Activated naive CD4-positive, alpha-beta T cell treated with anti-CD3 and anti-CD28 coated beads for 36 hours (primary cell): ENCODE measurements at regions not wholly inside any gene's neighbourhood (a gene's known extent, or its start where the extent isn't known, plus 50 kb on each side); places are given as distances from the start of the nearest gene placed in this dataset.
A peak's percentile ranks its signal among the peaks of the same experiment; 100 is the strongest.

ENCODE experiments used
- CTCF ChIA-PET: fragments of 350-600 bp; sonication (Branson Sonifier 250); formaldehyde crosslinking; loops from one replicate; lab custom pipeline; 2021; ENCODE audit warnings: antibody characterized with exemption; lab: Charles Lee
- DNase-seq: peaks from one replicate; pipeline ENCODE4 v3.0.0-alpha.2; 2020
- H3K27ac Mint-ChIP-seq: one replicate; pipeline ENCODE4 v1.8.0; 2021; ENCODE audit warnings: mild to moderate bottlenecking, mixed read lengths
- H3K27me3 Mint-ChIP-seq: one replicate; pipeline ENCODE4 v1.8.0; 2021; ENCODE audit warnings: low read depth, mixed read lengths
- H3K36me3 Mint-ChIP-seq: one replicate; pipeline ENCODE4 v1.8.0; 2021; ENCODE audit warnings: low read depth, mixed read lengths
- H3K4me1 Mint-ChIP-seq: one replicate; pipeline ENCODE4 v1.8.0; 2021; ENCODE audit warnings: low read depth, mixed read lengths
- H3K4me3 Mint-ChIP-seq: one replicate; pipeline ENCODE4 v1.8.0; 2021; ENCODE audit warnings: mild to moderate bottlenecking, moderate library complexity, mixed read lengths
- H3K9me3 Mint-ChIP-seq: one replicate; pipeline ENCODE4 v1.8.0; 2021; ENCODE audit warnings: mixed read lengths
- intact Hi-C: fragments of 100-400 bp; cut with micrococcal nuclease; formaldehyde crosslinking; loops from one replicate; pipeline ENCODE4 v1.15.1; 2023

DNA sequence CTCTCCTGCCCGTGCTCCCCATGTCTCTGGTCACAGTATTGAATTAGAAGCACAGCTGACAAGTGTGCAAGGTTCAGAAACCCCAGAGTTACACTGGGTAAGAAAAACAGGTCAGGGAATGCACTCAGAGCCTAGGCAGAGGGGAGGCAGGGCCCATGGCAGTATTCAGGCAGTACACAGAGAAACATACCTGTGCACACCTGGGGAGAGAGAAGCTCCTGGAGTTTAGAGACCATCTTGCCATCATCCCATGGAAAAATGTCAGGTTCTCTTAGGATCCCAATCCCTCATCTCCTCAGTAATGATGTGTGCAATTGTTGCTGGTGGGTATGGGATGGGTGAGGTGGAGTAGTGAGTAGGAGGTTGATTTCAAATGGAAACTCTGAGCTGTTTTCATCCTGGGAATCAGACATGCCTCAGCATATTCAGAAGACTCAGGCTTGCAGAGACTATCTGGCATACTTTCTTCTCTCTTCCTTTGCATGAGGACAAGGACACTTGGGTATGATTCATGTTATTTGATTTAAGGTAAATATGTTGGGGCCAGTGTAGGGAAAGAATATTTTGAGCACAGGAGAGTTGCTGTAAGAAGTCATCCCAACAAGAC lies 228.5 kb downstream of the ESM1 start:
- H3K36me3 Mint-ChIP-seq: no peaks in the 10 kb centered on the region
- no peak overlapping the region for H3K4me3 Mint-ChIP-seq
- H3K9me3 Mint-ChIP-seq: no peaks in the 10 kb centered on the region
- CTCF ChIA-PET: interaction anchor here (0.5 to 1.6 kb wide), 3 partner anchors 14 to 268 kb away, joined by 3 to 4 read pairs (median 4); no protein-coding TSS in a partner anchor
- H3K27ac Mint-ChIP-seq: no peak overlapping the region
- intact Hi-C loops: no loop called here
- DNase-seq: no peak
- H3K4me1 Mint-ChIP-seq: peaks cover 21% of the 10 kb centered on the region
- no peaks in the 10 kb centered on the region for H3K27me3 Mint-ChIP-seq

DNA sequence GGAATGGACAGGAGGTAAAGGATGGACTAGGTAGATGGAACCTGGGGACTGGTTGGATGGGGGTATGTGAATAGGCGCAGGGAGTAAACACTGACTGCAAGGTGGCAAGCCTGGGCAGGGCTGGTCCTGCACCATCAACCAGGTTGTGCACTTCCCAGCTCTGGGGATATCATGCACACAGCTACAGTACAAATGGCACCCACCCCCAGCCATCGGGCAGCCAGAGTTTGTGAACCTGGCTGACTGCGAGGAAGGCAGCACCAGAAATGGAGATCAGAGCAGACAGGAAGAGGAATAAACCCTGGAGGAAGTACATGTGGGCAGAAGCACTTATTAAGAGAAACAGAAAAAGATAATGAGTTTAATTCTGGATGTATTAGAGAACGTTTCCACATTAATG lies 229.1 kb downstream of the ESM1 start:
- H3K27me3 Mint-ChIP-seq: no peaks in the 10 kb centered on the region
- H3K4me3 Mint-ChIP-seq: no peak overlapping the region
- H3K9me3 Mint-ChIP-seq: no peaks in the 10 kb centered on the region
- DNase-seq: no peak
- H3K27ac Mint-ChIP-seq: no peak overlapping the region
- H3K36me3 Mint-ChIP-seq: no peaks in the 10 kb centered on the region
- CTCF ChIA-PET: interaction anchor here (0.6 to 1.6 kb wide), 2 partner anchors 14 to 227 kb away, joined by 4 read pairs; no protein-coding TSS in a partner anchor
- intact Hi-C loops: no loop called here
- H3K4me1 Mint-ChIP-seq: peaks cover 21% of the 10 kb centered on the region

GRCh38 chr5:54754878-54755277 lies 230.5 kb downstream of the ESM1 start:
- intact Hi-C loops: no loop called here
- Mint-ChIP-seq H3K9me3 (no peaks in the 10 kb centered on the region), H3K27me3 (no peaks in the 10 kb centered on the region), H3K27ac (no peak overlapping the region), H3K4me1 (peaks cover 21% of the 10 kb centered on the region), H3K4me3 (no peak overlapping the region), H3K36me3 (no peaks in the 10 kb centered on the region)
- DNase-seq: no peak
- CTCF ChIA-PET: no interaction called here

DNA sequence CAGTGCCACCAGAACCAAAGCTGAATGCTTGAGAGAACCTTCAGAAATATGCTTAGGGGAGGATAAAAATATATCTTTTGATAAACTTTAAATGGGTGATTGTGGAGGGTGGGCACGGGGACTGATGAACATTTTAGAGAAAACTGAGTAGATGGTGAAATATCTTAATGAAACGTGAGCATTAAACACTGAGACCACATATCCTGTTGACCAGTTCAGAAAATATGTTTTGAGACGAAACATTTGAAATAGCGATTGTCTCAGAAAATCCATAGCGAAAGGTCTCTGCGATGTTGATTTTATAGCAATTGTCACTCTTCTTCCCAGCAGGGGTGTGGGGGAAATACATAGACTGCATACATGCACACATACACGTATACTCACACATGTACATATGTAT lies 231.0 kb downstream of the ESM1 start:
- CTCF ChIA-PET: no interaction called here
- no peak for DNase-seq
- intact Hi-C loops: no loop called here

DNA sequence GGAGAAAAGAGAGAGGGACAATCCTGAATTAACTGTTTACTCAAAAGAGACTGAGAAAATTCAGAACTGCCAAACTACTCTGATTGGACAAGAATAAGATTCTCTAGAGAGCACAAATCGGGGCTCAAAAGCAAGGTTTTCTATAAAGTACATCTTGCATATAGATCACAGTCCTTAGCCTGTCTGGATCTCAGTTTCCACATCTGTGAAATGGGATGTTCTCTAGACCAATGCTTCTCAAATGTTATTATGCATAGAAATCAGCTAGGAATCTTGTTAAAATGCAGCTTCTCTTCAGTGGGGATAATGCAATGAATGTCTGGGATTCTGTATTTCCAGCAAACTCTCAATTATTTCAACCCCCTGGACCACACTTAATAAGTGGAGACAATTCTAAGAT lies 231.6 kb downstream of the ESM1 start:
- Mint-ChIP-seq H3K36me3 (no peaks in the 10 kb centered on the region), H3K27ac (no peak overlapping the region), H3K4me3 (no peak overlapping the region), H3K27me3 (no peaks in the 10 kb centered on the region), H3K9me3 (no peaks in the 10 kb centered on the region), H3K4me1 (peaks cover 21% of the 10 kb centered on the region)
- CTCF ChIA-PET: no interaction called here
- intact Hi-C loops: no loop called here
- no peak for DNase-seq

More for the DNA sequence above, 231.0 kb downstream of the ESM1 start:
- H3K4me3 Mint-ChIP-seq: no peak overlapping the region
- H3K27me3 Mint-ChIP-seq: no peaks in the 10 kb centered on the region
- H3K27ac Mint-ChIP-seq: no peak overlapping the region
- no peaks in the 10 kb centered on the region for H3K36me3 Mint-ChIP-seq
- no peaks in the 10 kb centered on the region for H3K9me3 Mint-ChIP-seq
- peaks cover 21% of the 10 kb centered on the region for H3K4me1 Mint-ChIP-seq

DNA sequence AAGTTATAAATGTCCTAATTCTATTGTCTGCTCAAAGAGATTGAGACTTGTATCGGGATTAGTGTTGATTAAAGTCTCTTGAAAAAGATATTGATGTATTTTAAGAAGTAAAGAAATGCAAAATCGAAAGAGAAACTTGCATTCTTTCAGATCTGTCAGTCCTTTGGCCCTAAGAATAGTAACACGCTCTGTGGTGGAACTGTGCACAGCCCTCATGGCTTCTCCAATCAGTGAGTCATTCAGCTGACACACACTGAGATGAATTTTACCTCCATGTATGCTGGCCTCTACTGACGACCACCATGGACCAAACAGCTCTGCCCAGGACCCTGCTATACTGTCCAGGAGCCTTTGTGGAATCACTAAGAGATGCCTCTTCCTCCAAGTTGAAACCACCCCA lies 232.4 kb downstream of the ESM1 start:
- no peaks in the 10 kb centered on the region for H3K27me3 Mint-ChIP-seq
- no peak overlapping the region for H3K4me3 Mint-ChIP-seq
- no peaks in the 10 kb centered on the region for H3K9me3 Mint-ChIP-seq
- H3K4me1 Mint-ChIP-seq: peaks cover 21% of the 10 kb centered on the region
- DNase-seq: peak; percentile 16
- intact Hi-C loops: no loop called here
- no peak overlapping the region for H3K27ac Mint-ChIP-seq
- CTCF ChIA-PET: no interaction called here
- H3K36me3 Mint-ChIP-seq: no peaks in the 10 kb centered on the region

DNA sequence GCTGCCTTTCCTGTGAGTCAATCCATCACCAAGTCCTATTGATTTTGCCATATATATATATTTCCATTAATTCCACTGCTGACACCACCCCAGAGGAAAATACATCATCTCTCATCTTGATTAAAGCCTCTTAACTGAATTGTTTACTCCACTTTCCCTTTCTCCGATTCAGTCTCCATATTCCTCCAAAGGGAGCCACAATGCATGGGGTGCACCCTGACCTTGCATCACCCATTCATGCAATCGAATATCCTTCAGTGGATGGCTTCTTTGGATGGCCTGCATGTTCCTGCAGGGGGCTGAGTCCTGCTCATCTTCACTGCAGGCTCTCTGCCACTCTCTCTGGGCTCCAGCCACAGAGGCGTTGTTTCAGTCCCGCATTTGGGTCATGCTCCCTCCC lies 231.0 kb downstream of the SNX18 start:
- DNase-seq: no peak
- no peaks in the 10 kb centered on the region for H3K9me3 Mint-ChIP-seq
- no peak overlapping the region for H3K4me3 Mint-ChIP-seq
- no peaks in the 10 kb centered on the region for H3K27me3 Mint-ChIP-seq
- intact Hi-C loops: loop anchor here (10.0 kb wide), 1 partner anchor 434 kb away; the partner anchor contains the start of gene ARL15
- no peaks in the 10 kb centered on the region for H3K36me3 Mint-ChIP-seq
- CTCF ChIA-PET: interaction anchor here (0.8 kb wide), 1 partner anchor 232 kb away, joined by 3 read pairs; no protein-coding TSS in a partner anchor
- H3K27ac Mint-ChIP-seq: no peak overlapping the region
- peaks cover 12% of the 10 kb centered on the region for H3K4me1 Mint-ChIP-seq

GRCh38 chr5:54746777-54747398 lies 229.3 kb downstream of the SNX18 start:
- Mint-ChIP-seq H3K27me3 (no peaks in the 10 kb centered on the region), H3K27ac (no peak overlapping the region), H3K4me3 (no peak overlapping the region), H3K36me3 (no peaks in the 10 kb centered on the region), H3K4me1 (peaks cover 11% of the 10 kb centered on the region), H3K9me3 (no peaks in the 10 kb centered on the region)
- intact Hi-C loops: loop anchor here (10.0 kb wide), 1 partner anchor 432 kb away; the partner anchor contains the start of gene ARL15
- CTCF ChIA-PET: interaction anchor here (0.9 kb wide), 1 partner anchor 103 kb away, joined by 3 read pairs; no protein-coding TSS in a partner anchor
- DNase-seq: no peak

- Mint-ChIP-seq H3K36me3 (no peaks in the 10 kb centered on the region), H3K27me3 (no peaks in the 10 kb centered on the region), H3K4me3 (no peak overlapping the region), H3K27ac (no peak overlapping the region), H3K4me1 (peaks cover 11% of the 10 kb centered on the region), H3K9me3 (no peaks in the 10 kb centered on the region)
- CTCF ChIA-PET: interaction anchor here (0.6 kb wide), 1 partner anchor 13 kb away, joined by 3 read pairs; no protein-coding TSS in a partner anchor
- no peak for DNase-seq
- intact Hi-C loops: loop anchor here (10.0 kb wide), 1 partner anchor 432 kb away; the partner anchor contains the start of gene ARL15
Measured at GRCh38 chr5:54746346-54746745, 228.8 kb downstream of the SNX18 start.

- no peak overlapping the region for H3K27ac Mint-ChIP-seq
- CTCF ChIA-PET: interaction anchor here (0.6 kb wide), 1 partner anchor 14 kb away, joined by 3 read pairs; no protein-coding TSS in a partner anchor
Measured at GRCh38 chr5:54745599-54745998, 228.0 kb downstream of the SNX18 start.

DNA sequence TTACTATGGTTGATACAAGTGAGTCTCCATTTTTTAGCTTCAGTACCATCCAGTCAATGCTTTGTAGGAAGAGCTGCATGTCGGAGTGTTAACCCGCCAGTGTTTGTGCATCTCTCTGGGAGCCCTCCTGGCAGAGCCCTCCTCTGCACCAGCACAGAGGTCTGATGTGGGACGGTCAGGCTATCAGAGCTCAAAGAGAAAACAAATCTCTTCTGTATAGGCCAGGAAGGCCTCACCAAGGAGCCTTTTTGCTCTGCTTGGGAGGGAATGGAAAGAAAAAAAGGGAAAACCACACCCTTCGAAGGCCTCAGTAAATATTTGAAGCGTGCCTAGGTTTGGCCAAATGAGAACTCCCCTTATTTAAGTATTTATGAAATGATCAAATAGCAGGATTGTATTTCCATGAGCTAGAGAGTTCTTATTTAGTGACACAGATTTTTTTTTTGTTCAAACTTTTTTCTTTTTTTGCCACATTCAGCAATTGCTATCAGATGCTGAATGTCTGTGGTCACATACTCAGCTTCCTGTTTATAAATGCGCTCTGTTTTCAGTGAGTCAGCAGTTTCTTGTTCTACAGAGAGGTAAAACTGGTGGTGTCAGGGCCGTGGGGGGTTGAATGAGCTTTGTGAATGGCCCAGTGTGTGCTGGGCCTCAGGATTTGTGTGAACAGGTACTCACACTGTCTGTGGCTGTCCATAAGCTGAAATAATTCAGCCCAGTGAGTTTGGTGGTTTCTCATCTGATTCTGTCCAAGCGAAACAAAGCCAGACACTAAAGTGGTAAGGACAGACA lies 226.6 kb downstream of the SNX18 start:
- no peaks in the 10 kb centered on the region for H3K27me3 Mint-ChIP-seq
- H3K4me3 Mint-ChIP-seq: no peak overlapping the region
- H3K36me3 Mint-ChIP-seq: no peaks in the 10 kb centered on the region
- H3K27ac Mint-ChIP-seq: peak overlapping the region; percentile 54
- intact Hi-C loops: loop anchor here (1.0 to 10.0 kb wide), 3 partner anchors 227 to 429 kb away; partner anchors contain the start of genes ARL15 and SNX18
- CTCF ChIA-PET: interaction anchor here (0.8 to 0.9 kb wide), 2 partner anchors 143 to 255 kb away, joined by 3 read pairs; no protein-coding TSS in a partner anchor
- DNase-seq: peak; percentile 66
- H3K9me3 Mint-ChIP-seq: no peaks in the 10 kb centered on the region
- H3K4me1 Mint-ChIP-seq: peaks cover 11% of the 10 kb centered on the region

More at GRCh38 chr5:54745599-54745998, 228.0 kb downstream of the SNX18 start:
- H3K4me1 Mint-ChIP-seq: peaks cover 11% of the 10 kb centered on the region
- no peak for DNase-seq
- no peaks in the 10 kb centered on the region for H3K27me3 Mint-ChIP-seq
- H3K4me3 Mint-ChIP-seq: no peak overlapping the region
- no peaks in the 10 kb centered on the region for H3K9me3 Mint-ChIP-seq
- H3K36me3 Mint-ChIP-seq: no peaks in the 10 kb centered on the region
- intact Hi-C loops: loop anchor here (10.0 kb wide), 1 partner anchor 431 kb away; the partner anchor contains the start of gene ARL15

DNA sequence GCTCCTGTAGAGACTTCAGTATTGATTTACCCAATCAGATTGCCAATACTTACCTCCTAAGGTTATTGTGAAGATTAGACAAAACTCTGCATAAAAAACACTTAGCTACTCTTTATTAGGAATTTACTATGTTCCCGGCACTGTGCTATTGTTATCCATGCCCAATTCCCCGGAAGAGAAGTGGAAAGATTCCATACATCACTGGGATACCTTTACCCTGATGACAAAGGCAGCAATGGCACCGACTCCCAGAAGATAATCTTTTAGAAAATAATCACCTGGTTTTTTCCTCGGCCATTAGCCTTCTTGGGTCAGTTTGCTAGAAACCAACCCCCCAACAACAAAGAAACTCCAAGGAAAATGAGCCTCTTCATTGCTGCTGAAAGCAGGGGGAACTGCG lies 226.0 kb downstream of the SNX18 start:
- intact Hi-C loops: loop anchor here (5.0 to 10.0 kb wide), 2 partner anchors 294 to 429 kb away; partner anchors contain the start of gene ARL15
- no peaks in the 10 kb centered on the region for H3K9me3 Mint-ChIP-seq

More for the DNA sequence above, 226.0 kb downstream of the SNX18 start:
- CTCF ChIA-PET: interaction anchor here (0.8 to 0.9 kb wide), 2 partner anchors 143 to 254 kb away, joined by 3 read pairs; no protein-coding TSS in a partner anchor
- peaks cover 13% of the 10 kb centered on the region for H3K4me1 Mint-ChIP-seq
- H3K27me3 Mint-ChIP-seq: no peaks in the 10 kb centered on the region
- H3K27ac Mint-ChIP-seq: no peak overlapping the region
- no peaks in the 10 kb centered on the region for H3K36me3 Mint-ChIP-seq
- no peak overlapping the region for H3K4me3 Mint-ChIP-seq
- DNase-seq: no peak
